Activated CD8-positive, alpha-beta T cell treated with anti-CD3 and anti-CD28 coated beads for 36 hours (primary cell): ENCODE measurements at regions not wholly inside any gene's neighbourhood (a gene's known extent, or its start where the extent isn't known, plus 50 kb on each side); places are given as distances from the start of the nearest gene placed in this dataset.

ENCODE experiments used
- ATAC-seq: fragments of 200-7000 bp; cut with Tn5 transposase; one replicate; pipeline ENCODE4 v1.10.0; 2021; ENCODE audit warnings: mild to moderate bottlenecking, moderate library complexity
- CTCF ChIA-PET: fragments of 350-600 bp; sonication (Branson Sonifier 250); formaldehyde crosslinking; loops from one replicate; lab custom pipeline; 2021; ENCODE audit warnings: antibody characterized with exemption; lab: Charles Lee
- POLR2A ChIA-PET: fragments of 350-600 bp; sonication (Branson Sonifier 250); formaldehyde crosslinking; loops from one replicate; lab custom pipeline; 2021; ENCODE audit warnings: antibody characterized with exemption; lab: Charles Lee
- DNase-seq: peaks from one replicate; pipeline ENCODE4 v3.0.0-alpha.2; 2020
- H3K27ac Mint-ChIP-seq: one replicate; pipeline ENCODE4 v1.8.0; 2021; ENCODE audit warnings: mild to moderate bottlenecking, mixed read lengths
- H3K27me3 Mint-ChIP-seq: one replicate; pipeline ENCODE4 v1.8.0; 2021; ENCODE audit warnings: mixed read lengths
- H3K36me3 Mint-ChIP-seq: one replicate; pipeline ENCODE4 v1.8.0; 2021; ENCODE audit warnings: low read depth, mixed read lengths
- H3K4me1 Mint-ChIP-seq: one replicate; pipeline ENCODE4 v1.8.0; 2021; ENCODE audit warnings: low read depth, mixed read lengths
- H3K4me3 Mint-ChIP-seq: one replicate; pipeline ENCODE4 v1.8.0; 2021; ENCODE audit warnings: mild to moderate bottlenecking, moderate library complexity, mixed read lengths
- H3K9me3 Mint-ChIP-seq: one replicate; pipeline ENCODE4 v1.8.0; 2021; ENCODE audit warnings: mixed read lengths
- CTCF ChIP-seq: fragments of 200-600 bp; IDR thresholded peaks from one replicate; pipeline ENCODE4 v1.8.0; 2022; ENCODE audit warnings: antibody characterized with exemption, mild to moderate bottlenecking
- intact Hi-C: fragments of 100-400 bp; cut with micrococcal nuclease; formaldehyde crosslinking; loops from one replicate; pipeline ENCODE4 v1.10.0; 2022

- Mint-ChIP-seq H3K9me3 (peaks cover 3% of the 10 kb centered on the region), H3K4me1 (no peaks in the 10 kb centered on the region), H3K27ac (no peak overlapping the region), H3K4me3 (no peak overlapping the region), H3K27me3 (peaks cover 2% of the 10 kb centered on the region), H3K36me3 (no peaks in the 10 kb centered on the region)
- intact Hi-C loops: loop anchor here (10.0 kb wide), 1 partner anchor 50 kb away; no protein-coding TSS in a partner anchor
- no peak for TF ChIP-seq CTCF
- no peak for ATAC-seq
- ChIA-PET POLR2A (no interaction called here), CTCF (no interaction called here)
- DNase-seq: no peak
Observed at GRCh38 chr22:27684901-27685300, 116.7 kb downstream of the MN1 start.

- H3K36me3 Mint-ChIP-seq: no peaks in the 10 kb centered on the region
- intact Hi-C loops: loop anchor here (10.0 kb wide), 1 partner anchor 49 kb away; no protein-coding TSS in a partner anchor
- DNase-seq (no peak), ATAC-seq (no peak)
- H3K9me3 Mint-ChIP-seq: peaks cover 3% of the 10 kb centered on the region
- H3K4me3 Mint-ChIP-seq: no peak overlapping the region
- H3K27me3 Mint-ChIP-seq: peaks cover 2% of the 10 kb centered on the region
- CTCF ChIA-PET: no interaction called here
- POLR2A ChIA-PET: no interaction called here
- no peak overlapping the region for H3K27ac Mint-ChIP-seq
- TF ChIP-seq CTCF: no peak
- H3K4me1 Mint-ChIP-seq: no peaks in the 10 kb centered on the region
Observed at GRCh38 chr22:27685515-27685914, 116.0 kb downstream of the MN1 start.

GRCh38 chr22:27685970-27686369 lies 115.6 kb downstream of the MN1 start:
- POLR2A ChIA-PET: no interaction called here
- no peak for DNase-seq
- CTCF ChIA-PET: no interaction called here
- TF ChIP-seq CTCF: no peak
- peaks cover 2% of the 10 kb centered on the region for H3K27me3 Mint-ChIP-seq
- H3K4me1 Mint-ChIP-seq: no peaks in the 10 kb centered on the region
- no peak for ATAC-seq
- H3K4me3 Mint-ChIP-seq: no peak overlapping the region
- peaks cover 3% of the 10 kb centered on the region for H3K9me3 Mint-ChIP-seq
- H3K27ac Mint-ChIP-seq: no peak overlapping the region
- H3K36me3 Mint-ChIP-seq: no peaks in the 10 kb centered on the region
- intact Hi-C loops: loop anchor here (10.0 kb wide), 1 partner anchor 49 kb away; no protein-coding TSS in a partner anchor

GRCh38 chr22:27686534-27686933 lies 115.0 kb downstream of the MN1 start:
- H3K4me1 Mint-ChIP-seq: no peaks in the 10 kb centered on the region
- intact Hi-C loops: loop anchor here (10.0 kb wide), 1 partner anchor 48 kb away; no protein-coding TSS in a partner anchor
- H3K36me3 Mint-ChIP-seq: no peaks in the 10 kb centered on the region
- no peak overlapping the region for H3K4me3 Mint-ChIP-seq
- DNase-seq (no peak), ATAC-seq (no peak)
- peaks cover 3% of the 10 kb centered on the region for H3K9me3 Mint-ChIP-seq
- ChIA-PET CTCF (no interaction called here), POLR2A (no interaction called here)
- no peak overlapping the region for H3K27ac Mint-ChIP-seq
- no peaks in the 10 kb centered on the region for H3K27me3 Mint-ChIP-seq
- no peak for TF ChIP-seq CTCF

GRCh38 chr22:27687984-27688545 lies 113.5 kb downstream of the MN1 start:
- TF ChIP-seq CTCF: no peak
- DNase-seq: no peak
- no peaks in the 10 kb centered on the region for H3K36me3 Mint-ChIP-seq
- POLR2A ChIA-PET: no interaction called here
- CTCF ChIA-PET: no interaction called here
- no peak overlapping the region for H3K27ac Mint-ChIP-seq
- H3K4me1 Mint-ChIP-seq: no peaks in the 10 kb centered on the region
- intact Hi-C loops: loop anchor here (10.0 kb wide), 1 partner anchor 47 kb away; no protein-coding TSS in a partner anchor
- peaks cover 8% of the 10 kb centered on the region for H3K27me3 Mint-ChIP-seq
- H3K9me3 Mint-ChIP-seq: peaks cover 3% of the 10 kb centered on the region
- H3K4me3 Mint-ChIP-seq: no peak overlapping the region
- no peak for ATAC-seq
